SH-SY5Y (cell line): ENCODE measurements at regions not wholly inside any gene's neighbourhood (a gene's known extent, or its start where the extent isn't known, plus 50 kb on each side); places are given as distances from the start of the nearest gene placed in this dataset.
A peak's percentile ranks its signal among the peaks of the same experiment; 100 is the strongest.

Experiments
- GATA2 ChIP-seq: IDR thresholded peaks from 2 replicates; pipeline ENCODE4 v1.6.1; 2011; ENCODE audit warnings: mild to moderate bottlenecking, low read depth, low read length
- GATA3 ChIP-seq: IDR thresholded peaks from 2 replicates; pipeline ENCODE4 v1.6.1; 2011; ENCODE audit warnings: low read depth, mild to moderate bottlenecking, low read length, moderate library complexity

DNA sequence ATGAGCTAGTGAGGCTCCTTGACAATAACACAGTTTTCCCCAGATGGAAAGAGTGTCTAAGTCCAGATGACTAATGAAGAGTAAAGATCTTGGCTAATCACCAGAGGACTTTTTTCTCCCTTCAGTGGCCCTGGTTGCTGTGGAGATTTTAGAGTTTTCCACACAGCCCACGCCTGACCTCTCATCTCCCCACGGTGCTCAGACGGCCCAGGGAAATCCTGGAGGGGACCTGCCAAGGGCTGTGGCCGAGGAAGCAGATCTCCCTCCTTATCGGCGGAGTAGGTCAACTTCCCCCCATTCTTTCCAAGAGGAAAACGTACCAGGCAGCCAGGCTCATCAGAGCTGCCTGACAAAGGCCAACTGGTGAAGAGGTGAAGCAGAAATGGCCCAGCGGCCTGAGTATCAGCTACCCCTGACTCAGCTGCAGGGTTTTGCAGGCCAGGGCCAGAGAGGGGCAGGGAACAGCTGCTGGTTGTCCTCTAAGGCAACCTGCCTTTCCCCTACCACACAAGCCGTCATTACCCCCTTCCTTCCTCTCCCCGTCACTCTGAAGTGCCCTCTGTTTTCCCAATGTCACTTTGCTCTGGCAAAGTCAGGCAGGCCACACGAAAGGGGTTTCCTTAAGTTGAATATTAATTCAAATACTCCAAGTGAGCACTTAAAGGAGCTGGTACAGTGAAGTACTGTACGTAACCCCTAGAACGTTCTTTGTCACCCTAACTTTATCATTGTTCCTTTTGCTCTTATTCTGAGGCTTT is 140.2 kb upstream of the ADAMTS18 start:
- TF ChIP-seq GATA3 (no peak), GATA2 (no peak)

DNA sequence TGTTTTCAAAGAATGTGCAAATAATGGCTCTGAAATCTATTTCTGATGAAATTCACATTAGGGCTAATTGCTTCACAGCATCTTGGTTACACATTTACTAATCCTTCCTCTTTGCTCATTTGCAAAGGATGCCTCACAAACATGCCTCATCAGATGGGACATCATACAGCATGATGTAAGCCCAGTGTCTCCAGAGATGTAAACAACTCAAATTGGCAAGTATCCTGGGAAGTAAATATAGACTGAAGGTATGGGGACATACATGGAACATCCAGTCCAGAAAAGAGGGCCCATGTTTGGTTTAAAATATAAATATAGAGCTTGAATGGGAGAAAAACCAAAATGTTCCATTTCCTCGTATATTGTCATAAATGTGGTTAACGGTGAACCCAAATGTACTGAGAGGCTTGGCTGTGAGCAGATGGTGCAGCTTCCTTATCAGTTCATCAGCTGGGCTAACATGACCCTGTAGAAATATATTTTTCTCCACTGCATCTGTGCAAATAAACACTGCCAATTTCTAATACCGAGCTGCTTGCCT is 142.9 kb upstream of the NUDT7 start:
- TF ChIP-seq GATA3 (peak; percentile 56), GATA2 (peak; percentile 78)

DNA sequence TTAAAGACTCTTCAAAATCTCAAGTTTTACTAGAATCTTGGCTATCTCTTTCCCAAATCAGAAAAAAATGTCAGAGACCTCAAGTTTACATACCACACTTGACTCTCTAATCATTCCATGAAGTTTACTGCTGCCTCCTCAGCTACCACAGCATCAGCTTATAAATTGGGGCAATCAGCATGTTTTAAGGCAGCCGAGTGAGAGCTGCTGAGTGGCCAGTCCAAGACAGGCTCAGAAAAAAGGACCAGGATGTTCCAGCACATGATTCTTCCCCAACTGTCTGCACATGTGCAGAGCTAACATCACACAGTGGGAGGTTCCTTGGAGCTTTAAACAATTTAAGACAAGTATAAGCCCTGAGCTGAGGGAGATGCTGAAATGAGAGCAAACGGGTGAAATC is 140.6 kb upstream of the NUDT7 start:
- TF ChIP-seq GATA3, result no peak
- TF ChIP-seq GATA2, result no peak

DNA sequence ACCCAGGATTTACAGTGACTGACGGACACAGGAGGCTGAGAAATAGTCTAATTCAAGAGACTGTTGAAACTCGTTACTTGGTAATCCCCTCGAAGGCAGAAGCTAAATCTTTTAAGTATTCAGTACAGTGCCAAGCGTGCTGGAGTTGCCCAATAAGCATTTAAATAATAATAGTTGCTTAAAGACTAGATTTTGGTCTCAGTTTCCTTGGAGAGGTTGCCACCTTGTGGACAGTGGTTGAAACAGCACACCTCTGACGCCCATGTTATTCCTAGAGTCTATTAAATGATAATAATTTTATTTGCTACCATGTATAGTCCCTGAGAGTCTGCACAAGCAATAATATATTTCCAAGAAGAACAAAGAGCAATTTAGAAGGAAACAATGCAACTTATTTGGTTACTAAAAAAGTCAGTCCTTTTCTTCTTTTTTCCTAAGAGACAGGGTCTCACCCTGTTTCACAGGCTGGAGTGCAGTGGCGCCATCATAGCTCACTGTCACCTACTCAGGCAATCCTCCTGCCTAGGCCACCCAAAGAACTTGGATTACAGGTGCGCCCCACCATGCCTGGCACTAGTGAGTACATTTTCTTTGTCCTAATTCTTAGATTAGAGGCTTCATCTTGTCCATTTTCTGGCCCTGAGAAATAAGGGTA is 138.0 kb upstream of the NUDT7 start:
- TF ChIP-seq GATA2, result no peak
- no peak for TF ChIP-seq GATA3

DNA sequence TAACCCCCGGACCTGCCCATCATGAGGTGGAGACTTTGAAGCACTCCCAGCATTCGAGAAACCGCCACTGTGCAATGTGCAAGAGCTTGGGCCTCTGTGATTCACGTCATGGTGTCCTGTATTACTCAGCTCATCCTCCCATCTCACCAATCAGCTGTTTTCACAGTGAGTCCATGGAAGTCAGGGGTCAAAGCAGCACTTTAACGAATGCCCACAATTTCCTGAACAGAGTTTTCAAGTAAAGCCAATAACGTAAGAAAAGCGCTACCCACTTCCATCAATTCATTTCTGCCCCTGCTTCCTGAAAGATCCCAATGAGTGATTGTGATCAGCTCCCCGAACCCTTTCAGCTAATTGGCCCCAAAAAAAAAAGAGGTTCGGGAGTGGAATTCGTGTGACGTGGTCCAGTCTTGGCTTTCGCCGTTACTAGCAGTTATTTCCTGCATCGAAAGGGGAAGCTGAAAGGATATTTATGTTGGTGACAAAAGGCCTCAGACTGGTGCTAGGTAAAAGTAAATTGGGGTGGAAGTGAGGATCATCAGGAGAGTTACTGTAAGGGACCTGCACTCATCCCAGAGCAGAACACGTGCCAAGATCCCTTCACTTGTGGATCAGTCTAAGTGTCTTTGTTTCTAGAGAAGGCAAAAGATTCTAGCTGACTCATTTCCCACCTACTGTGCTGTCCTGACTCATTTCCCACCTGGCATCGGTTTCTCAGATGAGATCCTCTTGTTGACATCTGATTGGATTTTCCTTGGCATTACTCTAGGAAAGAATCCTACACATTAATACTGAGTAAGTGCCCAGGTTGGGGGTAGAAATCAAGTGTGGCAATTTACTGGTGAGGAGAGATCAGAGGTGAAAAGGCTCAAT is 136.7 kb upstream of the NUDT7 start:
- TF ChIP-seq GATA2, result no peak
- no peak for TF ChIP-seq GATA3

DNA sequence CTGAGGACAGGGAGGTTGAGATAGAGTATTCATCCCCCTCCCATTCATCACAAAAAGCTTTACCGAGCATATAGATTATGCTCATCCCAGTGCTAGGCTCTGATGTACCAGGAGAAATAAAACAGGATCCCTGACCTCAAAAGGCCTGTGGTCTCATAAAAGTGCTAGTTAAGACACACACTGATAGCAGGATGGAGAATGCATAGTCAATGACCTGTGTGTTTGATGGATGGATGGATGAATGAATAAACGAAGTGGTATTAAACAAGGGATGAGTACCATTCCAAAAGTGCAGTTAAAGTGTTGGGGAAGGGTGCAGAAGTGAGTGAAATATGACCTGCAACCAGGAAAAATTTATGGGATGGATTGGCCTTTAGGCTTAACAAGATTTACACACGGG is 133.9 kb upstream of the NUDT7 start:
- no peak for TF ChIP-seq GATA3
- TF ChIP-seq GATA2, result no peak

DNA sequence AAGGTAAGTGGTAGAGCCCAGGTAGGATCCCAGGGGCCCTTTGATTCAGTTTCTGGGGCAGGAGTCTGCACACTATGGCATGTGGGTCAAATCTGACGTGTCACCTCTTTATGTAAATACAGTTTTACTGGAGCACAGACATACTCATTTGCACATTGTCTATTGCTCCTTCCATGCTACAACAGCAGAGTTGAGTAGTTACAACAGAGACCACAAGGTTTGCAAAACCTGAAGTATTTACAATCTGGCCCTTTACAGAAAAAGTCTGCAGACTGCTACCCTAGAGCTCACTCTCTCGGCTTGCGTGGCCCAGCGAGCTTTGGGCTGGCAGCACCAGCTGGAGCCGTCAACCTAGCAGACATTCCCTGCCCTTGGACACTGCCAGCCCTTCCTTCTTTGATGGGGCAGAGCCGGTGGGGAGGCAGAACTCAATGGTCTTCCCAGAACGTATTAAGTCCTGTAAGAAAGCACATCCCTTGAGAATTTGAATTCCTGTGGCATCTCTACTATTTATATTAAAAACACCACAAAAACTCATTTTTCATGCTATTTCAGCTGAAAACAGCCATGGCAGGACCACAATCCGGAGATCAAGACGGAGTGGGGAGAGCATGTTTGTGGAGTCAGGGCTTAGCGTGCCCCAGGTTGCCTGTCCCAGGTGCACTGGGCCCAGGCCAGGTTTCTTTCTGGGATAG is 133.1 kb upstream of the NUDT7 start:
- no peak for TF ChIP-seq GATA3
- no peak for TF ChIP-seq GATA2

DNA sequence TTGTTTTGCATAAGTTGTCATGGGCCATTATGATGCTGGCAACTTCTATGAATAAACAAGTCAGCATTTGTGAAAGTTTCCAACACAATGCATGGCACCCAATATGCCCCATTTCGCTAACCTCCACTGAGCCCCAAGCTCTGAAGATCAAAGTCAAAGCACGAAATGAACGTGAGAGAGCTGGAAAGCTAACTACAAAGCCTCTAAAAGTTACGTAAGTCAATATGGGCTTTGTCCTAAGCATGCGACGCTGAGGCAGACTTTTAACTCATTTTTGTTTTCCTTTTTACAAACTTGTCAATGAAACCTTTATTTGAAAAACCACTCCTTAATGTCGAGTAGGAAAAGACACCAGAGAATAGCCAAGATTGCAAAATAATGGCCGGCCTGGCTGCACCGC is 131.6 kb upstream of the NUDT7 start:
- TF ChIP-seq GATA3 (no peak), GATA2 (no peak)

DNA sequence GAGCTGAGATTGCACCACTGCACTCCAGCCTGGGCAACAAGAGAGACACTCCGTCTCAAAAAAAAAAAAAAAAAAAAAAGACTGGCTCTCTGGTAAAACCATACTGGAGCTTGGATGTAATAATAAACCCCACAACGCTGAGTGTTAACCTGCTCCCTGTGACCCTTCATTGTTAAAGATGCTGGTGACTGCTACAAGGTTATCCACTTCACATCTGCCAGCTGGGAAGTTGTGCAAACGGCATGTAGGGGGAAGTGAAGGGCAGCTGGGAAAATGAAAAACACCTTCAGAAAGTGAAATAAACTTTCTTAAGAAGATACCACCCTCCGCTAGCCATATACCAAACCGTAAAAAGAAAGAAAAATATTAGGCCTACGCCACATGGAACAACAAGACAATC is 131.0 kb upstream of the NUDT7 start:
- TF ChIP-seq GATA2, result no peak
- no peak for TF ChIP-seq GATA3

DNA sequence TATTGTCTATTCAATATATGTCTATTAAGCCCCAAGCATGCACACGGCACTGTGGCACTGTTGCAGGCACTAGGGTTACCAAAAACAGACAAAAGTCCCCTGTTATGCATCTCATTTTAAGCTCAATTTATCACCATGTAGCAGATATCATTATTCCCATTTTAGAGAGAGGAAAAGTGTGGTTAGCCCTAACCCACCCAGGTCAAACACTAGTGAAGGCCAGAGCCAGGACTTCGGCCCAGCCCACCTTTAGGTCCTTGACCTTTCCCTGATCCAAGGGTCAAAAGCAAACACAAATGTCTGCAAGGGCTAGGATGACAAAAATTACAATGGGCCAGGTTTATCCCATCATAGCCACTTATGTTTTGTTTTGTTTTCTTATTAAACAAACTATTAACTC is 130.3 kb upstream of the NUDT7 start:
- TF ChIP-seq GATA3 (no peak), GATA2 (no peak)

DNA sequence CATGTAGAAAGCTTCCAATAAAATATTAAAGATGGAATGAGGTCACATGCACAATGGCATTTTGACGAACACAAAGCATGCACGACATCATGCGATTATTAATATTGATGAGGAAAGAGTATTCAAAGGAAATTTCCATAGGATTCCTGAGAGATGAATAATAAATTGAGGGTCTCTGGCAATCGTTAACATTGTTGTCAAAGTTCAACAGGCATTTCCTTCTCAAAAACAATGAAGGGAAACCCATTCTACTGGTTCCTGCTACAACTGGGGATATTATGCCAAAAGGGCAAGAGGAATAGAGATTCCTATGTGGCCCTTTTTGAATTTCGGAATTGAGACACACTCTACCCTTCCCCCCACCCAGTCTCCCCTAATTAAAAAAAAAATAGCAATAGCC is 128.3 kb upstream of the NUDT7 start:
- no peak for TF ChIP-seq GATA3
- TF ChIP-seq GATA2, result no peak

DNA sequence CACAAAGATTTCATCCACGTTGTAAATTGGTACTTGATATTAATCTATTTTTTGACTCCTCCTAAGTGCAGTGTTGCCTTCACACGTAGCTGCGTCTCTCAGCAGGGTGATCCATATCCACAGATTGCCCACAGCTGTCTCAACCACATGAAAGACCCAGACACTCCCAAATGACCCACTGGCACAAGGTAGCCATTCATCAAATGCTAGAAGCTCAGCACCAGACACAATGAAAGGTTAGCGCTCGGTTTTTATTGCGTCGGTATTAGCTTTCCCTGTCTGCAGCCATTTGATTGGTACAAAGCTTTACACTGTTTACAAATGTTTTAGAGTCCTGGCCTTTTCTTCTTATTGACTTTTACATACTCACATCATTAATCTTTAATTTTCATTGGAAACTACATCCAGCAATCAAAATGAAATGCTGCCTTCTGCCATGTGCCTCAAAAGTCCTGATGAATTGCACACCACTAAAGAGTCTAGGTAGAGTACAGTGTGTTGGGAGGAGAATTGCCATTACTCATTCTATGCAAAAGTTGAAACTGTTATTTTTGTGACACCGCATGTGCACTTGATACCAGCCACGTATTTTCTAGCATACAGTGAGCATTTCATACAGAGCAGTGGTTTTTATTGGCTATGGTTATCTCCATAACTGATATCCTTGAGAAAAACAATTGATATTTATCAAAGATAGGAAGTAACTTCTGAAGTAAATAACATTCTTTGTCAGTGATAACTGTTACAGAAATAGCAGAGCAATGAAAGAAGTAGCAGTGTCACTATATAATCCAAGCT is 127.3 kb upstream of the NUDT7 start:
- TF ChIP-seq GATA2, result no peak
- TF ChIP-seq GATA3, result no peak

DNA sequence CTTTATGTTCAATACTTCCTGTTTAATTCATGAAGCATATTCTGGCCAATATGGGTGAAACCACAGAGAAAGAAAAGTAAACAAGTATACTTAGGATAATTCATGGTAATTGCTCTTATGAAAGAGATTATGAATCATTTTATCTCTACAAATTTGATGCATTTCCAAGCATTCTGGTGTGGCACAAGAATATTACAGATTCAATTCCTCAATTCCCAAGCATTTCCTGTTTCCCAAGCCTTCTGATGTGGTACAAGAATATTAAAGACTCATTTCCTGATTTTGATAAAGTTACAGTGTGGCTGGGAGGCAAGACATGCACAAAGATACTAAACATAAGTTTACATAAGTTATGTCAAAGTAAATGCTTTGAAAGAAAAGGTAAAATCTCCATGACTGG is 126.1 kb upstream of the NUDT7 start:
- TF ChIP-seq GATA2 (no peak), GATA3 (no peak)
